HS-5 (cell line): ENCODE measurements at regions not wholly inside any gene's neighbourhood (a gene's known extent, or its start where the extent isn't known, plus 50 kb on each side); places are given as distances from the start of the nearest gene placed in this dataset.
"Not testable (repeated sequence)": the region's sequence is repeated elsewhere in the genome, so short reads cannot be mapped to it uniquely, and the experiment has no call there.

Experiments
- DNase-seq: peaks from one replicate; pipeline ENCODE4 v3.0.0-alpha.2; 2012; ENCODE audit warnings: low read depth

DNA sequence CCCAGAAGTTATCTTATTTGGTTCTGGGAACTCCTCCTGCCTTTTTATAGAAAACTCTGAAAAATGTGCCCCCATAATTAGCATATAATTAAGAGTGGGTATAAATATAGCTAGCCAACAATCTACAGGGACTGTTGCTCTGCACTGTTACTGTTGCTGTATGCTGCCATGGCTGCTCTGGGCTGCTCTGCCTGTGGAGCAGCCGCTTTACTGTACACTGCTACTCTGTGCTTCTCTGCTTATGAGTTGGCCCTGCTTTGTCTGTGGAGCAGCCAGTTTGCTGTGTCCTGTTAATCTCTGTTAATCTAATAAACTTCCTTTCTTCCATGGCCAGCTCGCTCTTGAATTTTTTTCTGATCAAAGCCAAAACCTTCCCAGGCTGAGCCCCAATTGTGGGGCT, 2244.0 kb upstream of the ACO1 start:
- no peak for DNase-seq

- DNase-seq, result no peak
Observed at GRCh38 chr9:30160570-30160969, 2223.9 kb upstream of the ACO1 start.

- no peak for DNase-seq
Observed at GRCh38 chr9:30172206-30172605, 2212.2 kb upstream of the ACO1 start.

GRCh38 chr9:30178610-30179009, 2205.8 kb upstream of the ACO1 start:
- DNase-seq, result no peak

GRCh38 chr9:30193421-30193820, 2191.0 kb upstream of the ACO1 start:
- DNase-seq, result no peak

DNA sequence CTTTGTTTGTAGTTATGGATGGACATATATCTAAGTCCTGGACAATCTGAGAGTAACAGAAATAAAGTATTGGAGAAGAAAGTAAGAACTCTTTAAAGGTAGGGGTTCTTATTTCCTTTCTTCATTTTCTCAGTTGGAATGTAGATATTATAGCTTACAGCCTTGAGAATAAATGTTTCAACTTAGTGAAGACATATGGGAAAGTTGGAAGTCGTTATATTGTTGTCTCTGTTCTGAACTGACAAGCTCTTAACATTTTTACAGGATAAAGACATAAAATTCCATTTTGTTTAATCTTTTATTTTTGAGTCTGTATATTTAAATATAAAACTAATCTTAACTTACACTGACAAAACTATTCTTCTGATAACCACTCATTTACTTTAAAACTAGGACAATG, 2187.5 kb upstream of the ACO1 start:
- DNase-seq, result no peak

GRCh38 chr9:30197453-30197852, 2187.0 kb upstream of the ACO1 start:
- DNase-seq, result no peak

GRCh38 chr9:30197954-30198353, 2186.5 kb upstream of the ACO1 start:
- no peak for DNase-seq

DNA sequence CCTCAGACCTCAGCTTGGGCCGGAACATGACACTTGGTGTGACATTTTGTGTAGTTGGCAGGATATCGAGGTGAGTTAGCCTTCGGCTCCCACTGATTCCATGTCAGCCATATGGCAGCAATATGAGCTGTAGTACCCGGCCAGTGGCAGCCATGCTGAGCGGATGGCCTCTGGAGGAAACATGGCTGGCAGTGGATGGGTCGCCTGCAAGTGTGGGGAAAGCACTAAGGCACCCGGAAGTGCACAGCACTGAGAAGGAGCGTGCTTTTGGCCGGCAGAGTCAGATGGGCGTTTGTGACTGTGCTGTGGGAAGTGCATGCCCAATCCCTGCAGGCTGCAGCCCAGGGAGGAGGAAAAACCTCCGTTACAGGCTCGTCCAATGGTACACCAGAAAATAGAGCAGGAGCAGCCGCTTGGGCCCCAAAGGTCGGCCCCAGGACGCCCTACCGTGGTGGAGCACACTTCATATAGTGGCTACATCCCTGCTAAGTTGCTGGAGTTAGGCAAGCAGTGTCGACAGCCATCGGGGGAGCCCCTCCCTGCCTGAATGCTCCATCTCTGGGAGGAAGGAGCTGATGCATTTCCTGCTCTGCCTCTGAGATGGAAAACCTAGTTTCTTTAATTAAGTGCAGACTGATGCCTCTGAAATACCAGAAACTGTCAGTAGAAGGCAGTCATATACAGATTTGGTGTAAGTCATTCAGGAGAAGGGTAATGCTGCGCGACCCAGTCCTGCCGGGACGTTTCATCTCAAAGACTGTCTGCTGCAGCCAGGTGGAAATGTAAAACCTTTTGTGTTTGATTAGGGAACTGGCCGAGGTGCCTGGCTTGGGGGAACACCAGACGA, 2185.8 kb upstream of the ACO1 start:
- DNase-seq, result no peak

DNA sequence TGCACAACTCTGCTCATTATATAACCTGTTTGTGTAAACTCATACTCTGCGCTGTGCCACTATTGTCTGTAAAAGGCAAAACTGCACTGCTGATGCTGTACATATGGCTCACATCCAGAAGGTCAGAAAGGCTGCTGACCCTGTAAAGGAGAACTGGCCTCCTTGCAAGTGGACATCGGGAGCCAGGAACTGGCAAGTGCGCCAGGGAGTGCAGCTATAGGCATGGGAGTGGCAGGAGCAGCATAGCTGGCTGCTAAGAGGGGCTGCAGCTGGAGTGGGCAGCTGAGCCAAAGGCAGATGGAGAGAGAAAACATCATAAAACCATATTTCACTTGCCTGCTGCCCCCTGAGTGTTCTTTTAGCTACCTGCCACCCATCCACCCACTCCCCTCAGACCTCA, 2183.4 kb upstream of the ACO1 start:
- DNase-seq, result no peak

DNA sequence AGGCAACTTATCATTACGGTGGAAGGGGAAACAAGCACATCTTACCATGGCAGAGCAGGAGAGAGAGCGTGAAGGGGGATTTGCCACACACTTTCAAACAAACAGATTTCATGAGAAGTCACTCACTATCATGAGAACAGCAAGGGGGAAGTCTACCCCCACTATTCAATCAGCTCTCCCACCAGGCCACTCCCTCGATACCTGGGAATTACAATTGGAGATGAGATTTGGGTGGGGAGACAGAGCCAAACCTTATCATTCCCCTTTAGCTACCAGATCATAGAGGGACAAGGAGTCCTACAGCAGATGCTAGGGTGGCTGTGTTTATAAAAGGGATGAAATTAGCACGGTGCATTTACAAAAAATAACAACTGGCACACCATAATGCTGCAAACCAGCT, 2149.4 kb upstream of the ACO1 start:
- DNase-seq, result no peak

DNA sequence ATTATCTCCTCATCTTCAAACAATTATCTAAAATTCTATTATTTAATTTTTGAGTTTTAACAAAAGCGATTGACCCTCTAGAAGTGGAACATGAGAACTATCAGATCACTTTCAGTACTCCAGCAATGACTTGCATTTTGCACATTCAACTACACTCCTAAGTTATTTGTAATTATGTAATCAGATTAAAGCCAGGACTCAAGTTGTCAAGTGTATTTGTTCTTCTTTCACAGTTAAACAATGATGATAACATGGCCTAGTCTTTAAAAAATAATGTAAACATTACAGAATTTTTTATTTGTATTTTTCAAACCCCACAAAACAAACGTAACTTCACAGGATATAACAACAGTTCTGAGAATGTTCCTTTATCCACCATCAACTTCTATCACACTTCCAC, 2148.9 kb upstream of the ACO1 start:
- no peak for DNase-seq

DNA sequence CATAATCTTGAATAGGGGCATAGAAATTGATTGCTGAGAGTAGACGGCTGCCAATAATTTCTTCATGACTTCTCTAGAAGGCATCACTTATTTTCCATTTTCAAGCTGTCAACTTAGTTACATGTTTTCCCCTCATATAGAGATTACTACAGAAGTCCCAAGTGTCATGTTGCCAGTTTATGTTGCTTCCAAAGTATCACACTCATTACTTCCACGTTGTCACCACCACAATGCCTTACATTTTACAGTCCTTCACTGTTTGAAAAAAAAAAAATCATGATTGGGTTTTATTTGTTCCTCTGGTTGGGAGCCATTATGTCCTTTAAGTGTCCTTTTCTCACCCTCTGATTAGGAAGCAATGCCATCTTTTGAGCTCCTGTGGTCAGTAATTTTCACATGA, 2144.6 kb upstream of the ACO1 start:
- DNase-seq, result no peak

DNA sequence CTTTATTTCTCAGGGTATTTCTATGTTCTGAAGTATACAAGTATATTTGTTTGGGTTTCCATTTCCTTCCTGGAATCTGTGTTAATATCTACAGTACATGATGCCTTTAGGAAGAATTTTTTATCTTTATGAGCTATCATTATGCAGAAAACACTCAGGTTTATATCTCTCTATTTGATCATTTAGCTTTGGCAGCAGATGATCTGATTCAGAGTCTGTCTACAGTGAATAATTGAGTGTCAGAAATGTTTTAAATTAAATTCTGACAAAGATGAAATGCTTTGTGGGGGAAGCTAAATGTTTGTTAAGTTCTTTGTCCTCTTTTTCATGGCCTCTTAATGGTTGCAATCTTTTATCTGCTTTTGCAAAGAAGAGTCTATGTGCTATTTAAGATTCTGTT, 2141.0 kb upstream of the ACO1 start:
- no peak for DNase-seq

GRCh38 chr9:30244877-30245276, 2139.6 kb upstream of the ACO1 start:
- DNase-seq, result no peak

- DNase-seq, result no peak
Observed at GRCh38 chr9:30250872-30251271, 2133.6 kb upstream of the ACO1 start.

GRCh38 chr9:30258094-30258493, 2126.3 kb upstream of the ACO1 start:
- no peak for DNase-seq

GRCh38 chr9:30280229-30280900, 2104.1 kb upstream of the ACO1 start:
- no peak for DNase-seq

- DNase-seq, result no peak
Observed at GRCh38 chr9:30289435-30289834, 2095.0 kb upstream of the ACO1 start.

GRCh38 chr9:30292026-30292425, 2092.4 kb upstream of the ACO1 start:
- not testable (repeated sequence) for DNase-seq

- no peak for DNase-seq
Observed at GRCh38 chr9:30293231-30293630, 2091.2 kb upstream of the ACO1 start.

DNA sequence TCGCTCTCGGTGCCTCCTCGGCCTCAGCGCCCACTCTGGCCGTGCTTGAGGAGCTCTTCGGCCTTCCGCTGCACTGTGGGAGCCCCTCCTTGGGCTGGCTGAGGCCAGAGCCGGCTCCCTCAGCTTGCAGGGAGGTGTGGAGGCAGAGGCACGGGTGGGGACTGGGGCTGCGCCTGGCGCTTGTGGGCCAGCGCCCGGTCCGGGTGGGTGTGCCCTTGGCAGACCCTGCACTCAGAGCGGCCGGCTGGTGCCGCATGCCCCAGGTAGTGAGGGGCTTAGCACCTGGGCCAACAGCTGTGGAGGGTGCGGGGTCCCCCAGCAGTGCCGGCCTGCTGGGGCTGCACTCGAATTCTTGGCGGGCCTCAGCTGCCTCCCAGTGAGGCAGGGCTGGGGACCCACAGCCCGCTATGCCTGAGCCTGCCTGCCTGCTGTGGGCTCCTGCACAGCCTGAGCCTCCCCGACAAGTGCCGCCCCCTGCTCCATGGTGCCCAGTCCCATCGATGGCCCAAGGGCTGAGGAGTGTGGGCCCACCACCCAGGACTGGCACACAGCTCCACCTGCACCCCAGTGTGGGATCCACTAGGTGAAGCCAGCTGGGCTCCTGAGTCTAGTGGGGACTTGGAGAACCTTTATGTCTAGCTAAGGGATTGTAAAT, 2085.2 kb upstream of the ACO1 start:
- no peak for DNase-seq

DNA sequence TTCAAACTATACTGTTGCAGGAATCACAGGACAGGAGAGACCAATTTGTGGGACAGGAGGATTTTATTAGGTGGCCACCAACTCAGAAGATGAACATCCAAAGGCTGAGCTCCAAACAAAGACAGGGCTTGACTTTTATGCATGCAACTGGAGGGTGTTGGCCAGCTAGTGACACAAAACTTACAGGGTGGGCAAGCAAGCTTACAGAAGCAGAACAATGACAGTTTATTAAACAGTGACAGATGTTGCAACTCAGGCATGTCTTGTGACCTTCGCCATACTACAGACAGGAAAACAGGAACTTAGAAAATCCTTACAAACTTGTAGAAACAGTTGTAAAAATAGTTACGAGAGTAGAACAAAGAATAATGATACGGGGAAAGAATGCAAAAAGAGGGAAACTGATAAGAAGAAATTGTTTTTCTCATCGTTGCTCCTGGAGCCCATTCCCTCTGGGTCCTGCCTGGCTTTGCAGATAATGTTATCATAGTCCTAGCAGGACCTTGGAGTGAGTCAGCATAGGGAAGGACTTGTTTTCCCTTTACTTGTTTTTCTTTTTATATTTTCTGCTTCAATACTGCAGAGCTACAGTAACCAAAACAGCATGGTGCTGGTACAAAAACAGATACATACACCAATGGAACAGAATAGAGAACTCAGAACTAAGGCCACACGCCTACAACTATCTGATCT, 2083.0 kb upstream of the ACO1 start:
- DNase-seq, result no peak
